Calu3 (cell line): ENCODE measurements at regions not wholly inside any gene's neighbourhood (a gene's known extent, or its start where the extent isn't known, plus 50 kb on each side); places are given as distances from the start of the nearest gene placed in this dataset.

Experiments used
- BruUV-seq: library from RNA; stranded (reverse); fragments of 400-500 nt; replicated peaks from 2 replicates; lab custom pipeline; 2021; lab: Mats Ljungman, UMichigan
- CTCF ChIA-PET: fragments of 300-600 bp; sonication (Branson Sonifier 250); formaldehyde crosslinking; loops from one replicate; lab custom pipeline; 2022; ENCODE audit warnings: antibody characterized with exemption; lab: Charles Lee
- DNase-seq: peaks from one replicate; pipeline ENCODE4 v3.0.0; 2022
- H3K27ac Mint-ChIP-seq: one replicate; pipeline ENCODE4 v1.8.0; 2022; ENCODE audit warnings: mixed read lengths; ENCODE audit not compliant: unreplicated experiment
- H3K27me3 Mint-ChIP-seq: one replicate; pipeline ENCODE4 v1.8.0; 2022; ENCODE audit warnings: mixed read lengths; ENCODE audit not compliant: unreplicated experiment
- H3K36me3 Mint-ChIP-seq: one replicate; pipeline ENCODE4 v1.8.0; 2022; ENCODE audit warnings: mild to moderate bottlenecking, moderate library complexity, mixed read lengths; ENCODE audit not compliant: insufficient read depth, unreplicated experiment
- H3K4me1 Mint-ChIP-seq: one replicate; pipeline ENCODE4 v1.8.0; 2022; ENCODE audit warnings: mild to moderate bottlenecking, low read depth, mixed read lengths; ENCODE audit not compliant: unreplicated experiment
- H3K4me3 Mint-ChIP-seq: one replicate; pipeline ENCODE4 v1.8.0; 2022; ENCODE audit warnings: mild to moderate bottlenecking, low read depth, moderate library complexity, mixed read lengths; ENCODE audit not compliant: unreplicated experiment
- H3K9me3 Mint-ChIP-seq: one replicate; pipeline ENCODE4 v1.8.0; 2022; ENCODE audit warnings: low read depth, mixed read lengths; ENCODE audit not compliant: unreplicated experiment
- CTCF ChIP-seq: fragments of 200-600 bp; IDR thresholded peaks from one replicate; pipeline ENCODE4 v1.8.0; 2022; ENCODE audit warnings: antibody characterized with exemption; ENCODE audit not compliant: unreplicated experiment
- intact Hi-C: fragments of 100-400 bp; cut with micrococcal nuclease; formaldehyde crosslinking; loops from one replicate; pipeline ENCODE4 v1.10.0; 2022; ENCODE audit not compliant: unreplicated experiment

GRCh38 chr3:86648087-86648486 lies 342.9 kb downstream of the VGLL3 start:
- DNase-seq, result no peak

GRCh38 chr3:86645756-86646155 lies 345.2 kb downstream of the VGLL3 start:
- Mint-ChIP-seq H3K27me3 (no peaks in the 10 kb centered on the region), H3K4me1 (no peaks in the 10 kb centered on the region), H3K27ac (no peak overlapping the region), H3K36me3 (no peaks in the 10 kb centered on the region), H3K4me3 (no peak overlapping the region), H3K9me3 (peaks cover 3% of the 10 kb centered on the region)
- CTCF ChIA-PET, result no interaction called here
- intact Hi-C loops, result no loop called here
- DNase-seq, result no peak
- BruUV-seq, result no TSS peak
- TF ChIP-seq CTCF, result no peak

More at GRCh38 chr3:86648087-86648486, 342.9 kb downstream of the VGLL3 start:
- no TSS peak for BruUV-seq
- Mint-ChIP-seq H3K9me3 (peaks cover 3% of the 10 kb centered on the region), H3K4me1 (no peaks in the 10 kb centered on the region), H3K27me3 (no peaks in the 10 kb centered on the region), H3K27ac (no peak overlapping the region), H3K36me3 (no peaks in the 10 kb centered on the region), H3K4me3 (no peak overlapping the region)
- no peak for TF ChIP-seq CTCF
- intact Hi-C loops, result no loop called here
- CTCF ChIA-PET, result interaction anchor here (0.6 kb wide), 1 partner anchor 1339 kb away, joined by 4 read pairs; no protein-coding TSS in a partner anchor

GRCh38 chr3:86634361-86634760 lies 356.6 kb downstream of the VGLL3 start:
- CTCF ChIA-PET, result no interaction called here
- no peaks in the 10 kb centered on the region for H3K36me3 Mint-ChIP-seq
- DNase-seq, result no peak
- H3K27ac Mint-ChIP-seq, result no peak overlapping the region
- no peak overlapping the region for H3K4me3 Mint-ChIP-seq
- H3K27me3 Mint-ChIP-seq, result no peaks in the 10 kb centered on the region
- intact Hi-C loops, result no loop called here
- no peaks in the 10 kb centered on the region for H3K4me1 Mint-ChIP-seq
- no peaks in the 10 kb centered on the region for H3K9me3 Mint-ChIP-seq
- no peak for TF ChIP-seq CTCF
- no TSS peak for BruUV-seq

GRCh38 chr3:86629511-86629910 lies 361.4 kb downstream of the VGLL3 start:
- no peaks in the 10 kb centered on the region for H3K9me3 Mint-ChIP-seq
- H3K27ac Mint-ChIP-seq, result no peak overlapping the region
- H3K4me1 Mint-ChIP-seq, result no peaks in the 10 kb centered on the region
- CTCF ChIA-PET, result no interaction called here
- H3K4me3 Mint-ChIP-seq, result no peak overlapping the region
- H3K36me3 Mint-ChIP-seq, result no peaks in the 10 kb centered on the region
- no TSS peak for BruUV-seq
- H3K27me3 Mint-ChIP-seq, result no peaks in the 10 kb centered on the region
- intact Hi-C loops, result no loop called here
- no peak for TF ChIP-seq CTCF
- DNase-seq, result no peak

GRCh38 chr3:86624192-86624591 lies 366.8 kb downstream of the VGLL3 start:
- no peak overlapping the region for H3K4me3 Mint-ChIP-seq
- H3K27me3 Mint-ChIP-seq, result no peaks in the 10 kb centered on the region
- no peak for DNase-seq
- no peaks in the 10 kb centered on the region for H3K9me3 Mint-ChIP-seq
- intact Hi-C loops, result no loop called here
- no peaks in the 10 kb centered on the region for H3K36me3 Mint-ChIP-seq
- no peak overlapping the region for H3K27ac Mint-ChIP-seq
- H3K4me1 Mint-ChIP-seq, result no peaks in the 10 kb centered on the region
- CTCF ChIA-PET, result no interaction called here
- BruUV-seq, result no TSS peak
- TF ChIP-seq CTCF, result no peak
